GM10248 (cell line): ENCODE measurements at regions not wholly inside any gene's neighbourhood (a gene's known extent, or its start where the extent isn't known, plus 50 kb on each side); places are given as distances from the start of the nearest gene placed in this dataset.
"Not testable (repeated sequence)": the region's sequence is repeated elsewhere in the genome, so short reads cannot be mapped to it uniquely, and the experiment has no call there.

Source experiments
- CTCF ChIA-PET: fragments of 300-600 bp; sonication (Branson Sonifier 250); formaldehyde crosslinking; extraction: SDS; loops from one replicate; lab custom pipeline; 2021; ENCODE audit warnings: antibody characterized with exemption; lab: Yijun Ruan, JAX
- POLR2A ChIA-PET: fragments of 350-650 bp; sonication (Branson Sonifier 250); formaldehyde crosslinking; extraction: SDS; loops from one replicate; lab custom pipeline; 2020; ENCODE audit warnings: antibody characterized with exemption; lab: Yijun Ruan, JAX
- DNase-seq: peaks from one replicate; pipeline ENCODE4 v3.0.0; 2012; ENCODE audit errors: extremely low spot score
- TF ChIP-seq, protein P1 (sequence below): IDR thresholded peaks from 2 replicates; pipeline ENCODE4 v1.5.1; 2012; ENCODE audit warnings: mild to moderate bottlenecking, low read depth; ENCODE audit errors: extremely low read depth, missing control alignments, control extremely low read depth

DNA sequence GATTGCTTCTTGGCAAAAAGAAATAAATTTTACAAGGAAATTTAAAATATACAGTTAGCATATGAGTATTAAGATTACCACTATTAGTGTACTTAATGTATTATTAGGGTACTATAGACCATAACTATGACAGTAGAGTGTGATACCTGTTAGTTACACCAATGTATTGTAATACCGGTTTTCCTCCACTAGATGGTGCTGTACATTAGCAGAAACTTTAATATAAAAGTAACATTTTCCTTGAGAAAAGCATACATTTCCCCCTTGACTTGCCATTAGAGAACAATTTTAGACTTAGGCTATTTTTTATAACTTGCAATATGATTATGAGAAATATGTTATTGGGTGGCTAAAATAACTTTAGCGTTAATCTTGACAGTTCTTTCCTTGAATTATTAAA, 173.3 kb upstream of the TGIF2LY start:
- CTCF ChIA-PET, DNase-seq, POLR2A ChIA-PET: not testable (repeated sequence)
- TF ChIP-seq, protein P1, sequence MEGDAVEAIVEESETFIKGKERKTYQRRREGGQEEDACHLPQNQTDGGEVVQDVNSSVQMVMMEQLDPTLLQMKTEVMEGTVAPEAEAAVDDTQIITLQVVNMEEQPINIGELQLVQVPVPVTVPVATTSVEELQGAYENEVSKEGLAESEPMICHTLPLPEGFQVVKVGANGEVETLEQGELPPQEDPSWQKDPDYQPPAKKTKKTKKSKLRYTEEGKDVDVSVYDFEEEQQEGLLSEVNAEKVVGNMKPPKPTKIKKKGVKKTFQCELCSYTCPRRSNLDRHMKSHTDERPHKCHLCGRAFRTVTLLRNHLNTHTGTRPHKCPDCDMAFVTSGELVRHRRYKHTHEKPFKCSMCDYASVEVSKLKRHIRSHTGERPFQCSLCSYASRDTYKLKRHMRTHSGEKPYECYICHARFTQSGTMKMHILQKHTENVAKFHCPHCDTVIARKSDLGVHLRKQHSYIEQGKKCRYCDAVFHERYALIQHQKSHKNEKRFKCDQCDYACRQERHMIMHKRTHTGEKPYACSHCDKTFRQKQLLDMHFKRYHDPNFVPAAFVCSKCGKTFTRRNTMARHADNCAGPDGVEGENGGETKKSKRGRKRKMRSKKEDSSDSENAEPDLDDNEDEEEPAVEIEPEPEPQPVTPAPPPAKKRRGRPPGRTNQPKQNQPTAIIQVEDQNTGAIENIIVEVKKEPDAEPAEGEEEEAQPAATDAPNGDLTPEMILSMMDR = peak; percentile 38

DNA sequence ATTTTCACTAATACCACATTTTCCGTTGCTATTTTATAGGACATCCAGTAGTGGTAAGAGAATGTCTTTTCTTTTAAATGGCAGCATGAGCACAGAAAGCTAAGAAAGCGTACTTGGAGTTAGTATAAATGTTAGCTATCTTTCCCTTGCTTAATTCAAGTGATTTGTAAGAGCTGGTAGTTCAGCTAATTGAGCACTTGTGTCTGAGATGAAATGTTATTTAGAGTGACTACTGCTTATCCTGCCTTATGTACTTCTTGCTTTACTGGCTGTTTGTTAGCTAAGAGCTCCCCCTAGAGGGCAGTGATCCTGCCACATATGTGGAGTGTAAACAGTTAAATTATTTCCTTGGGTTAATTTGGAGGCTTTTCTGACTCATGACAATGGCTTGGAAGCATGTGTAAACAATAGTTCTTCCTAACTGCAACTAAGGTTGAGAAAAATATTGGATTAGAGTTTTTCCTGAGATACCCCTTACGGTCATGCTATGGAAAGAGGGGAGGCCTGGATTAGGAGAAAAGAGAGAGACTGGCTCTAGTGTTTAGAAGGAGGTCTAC, 171.9 kb upstream of the TGIF2LY start:
- CTCF ChIA-PET, DNase-seq, POLR2A ChIA-PET: not testable (repeated sequence)

DNA sequence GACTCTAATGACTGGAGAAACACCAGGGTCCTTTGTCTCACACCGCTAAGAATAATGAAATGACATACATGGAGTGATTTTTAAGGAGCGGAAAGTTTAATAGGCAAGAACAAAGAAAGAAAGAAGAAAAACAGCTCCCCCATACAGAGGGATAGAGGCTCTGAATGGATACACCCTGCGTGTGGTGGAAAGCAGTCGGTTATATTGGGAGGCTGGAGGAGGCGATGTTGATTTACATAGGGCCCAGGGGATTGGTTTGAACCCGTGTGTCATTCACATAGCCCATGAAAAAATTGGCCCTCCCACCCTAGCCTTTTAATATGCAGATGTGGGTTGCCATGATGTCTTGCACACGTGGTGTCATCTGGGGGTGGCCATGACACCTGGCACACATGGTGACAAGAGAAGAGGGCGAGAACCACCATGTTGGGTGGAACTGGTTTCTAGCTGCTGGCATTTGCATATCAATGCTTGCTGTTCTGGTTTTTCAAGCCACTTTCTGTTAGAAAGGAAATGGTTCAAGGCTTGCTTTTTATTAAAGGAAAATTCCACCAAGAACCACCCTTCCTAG, 168.5 kb upstream of the TGIF2LY start:
- CTCF ChIA-PET, POLR2A ChIA-PET, DNase-seq: not testable (repeated sequence)
